ENCODE measurements at regions not wholly inside any gene's neighbourhood (a gene's known extent, or its start where the extent isn't known, plus 50 kb on each side); places are given as distances from the start of the nearest gene placed in this dataset.

DNA sequence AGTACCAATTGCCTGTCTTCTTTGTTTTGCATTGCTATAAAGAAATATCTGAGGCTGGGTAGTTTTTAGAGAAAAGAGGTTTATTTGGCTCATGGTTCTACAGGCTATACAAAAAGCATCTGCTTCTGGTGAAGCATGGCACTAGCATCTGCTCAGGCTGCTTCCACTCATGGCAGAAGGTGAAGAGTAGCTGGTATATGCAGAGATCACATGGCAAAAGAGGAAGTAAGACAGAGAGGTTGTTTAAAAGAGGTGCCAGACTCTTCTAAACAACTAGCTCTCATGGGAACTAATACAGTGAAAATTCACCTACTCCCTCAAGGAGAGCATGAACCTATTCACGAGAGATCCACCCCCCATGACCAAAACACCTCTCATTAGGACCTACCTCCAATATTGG lies 56.7 kb upstream of the GUCA2B start:
- Histone ChIP-seq H3K36me3 (ENCODE audit: control insufficient read depth in 4 of 4, insufficient read depth in 4 of 4, low read length in 3 of 4) (no peaks in the 10 kb centered on the region), H3K27me3 (replicated peaks in 2 of 5; ENCODE audit: control insufficient read depth in 4 of 5, insufficient read depth in 5 of 5, low read length in 4 of 5) (no peaks in the 10 kb centered on the region), H3K9me3 (ENCODE audit: control extremely low read depth in 1 of 5, control insufficient read depth in 4 of 5, insufficient read depth in 2 of 5, low read depth in 1 of 5, low read length in 4 of 5) (peaks cover 0 to 6% (median 4%) of the 10 kb centered on the region in 5 experiments), H3K27ac (ENCODE audit: insufficient read depth in 1 of 2, low read depth in 1 of 2, low read length in 2 of 2, poor library complexity in 1 of 2, severe bottlenecking in 2 of 2) (no peak overlapping the region), H3K4me3 (ENCODE audit: control insufficient read depth in 1 of 7, extremely low read depth in 1 of 7, insufficient read depth in 4 of 7, low read depth in 2 of 7, low read length in 6 of 7) (no peak overlapping the region), H3K4me1 (ENCODE audit: control extremely low read depth in 1 of 4, control insufficient read depth in 4 of 4, insufficient read depth in 4 of 4, low read length in 3 of 4) (no peaks in the 10 kb centered on the region)
- DNase-seq: peak in 2 of 3 donors; percentile 47 to 62
- WGBS (ENCODE audit: insufficient coverage): 60% methylated on average over 1 of the region's 1 CpG
- CTCF ChIA-PET: no interaction called here
- POLR2A ChIA-PET: no interaction called here

DNA sequence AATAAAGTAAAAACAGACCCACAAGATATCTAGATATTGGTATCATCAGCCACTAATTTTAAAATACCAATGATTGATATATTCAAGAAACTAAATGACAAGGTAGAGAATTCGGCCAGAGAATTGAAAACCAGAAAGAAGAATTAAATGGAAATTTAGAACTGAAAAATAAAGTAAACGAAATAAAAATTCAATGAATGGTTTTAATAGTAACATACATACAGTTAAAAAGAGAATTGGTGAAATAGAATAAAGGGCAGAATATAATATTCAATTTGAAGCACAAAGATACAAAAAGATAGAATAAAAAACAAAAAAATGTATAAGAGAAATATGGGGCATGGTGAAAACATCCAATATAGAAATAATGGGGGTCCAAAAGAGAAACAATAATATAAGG lies 64.0 kb upstream of the GUCA2B start:
- CTCF ChIA-PET: no interaction called here
- no CpG with 5 or more reads among the region's 2 CpGs for WGBS (ENCODE audit: insufficient coverage)
- POLR2A ChIA-PET: no interaction called here

GRCh38 chr1:42086146-42086545 lies 67.1 kb upstream of the GUCA2B start:
- ChIA-PET POLR2A (no interaction called here), CTCF (no interaction called here)
- Histone ChIP-seq H3K36me3 (ENCODE audit: control insufficient read depth in 4 of 4, insufficient read depth in 4 of 4, low read length in 3 of 4) (no peaks in the 10 kb centered on the region), H3K4me3 (ENCODE audit: control insufficient read depth in 1 of 7, extremely low read depth in 1 of 7, insufficient read depth in 4 of 7, low read depth in 2 of 7, low read length in 6 of 7) (no peak overlapping the region), H3K4me1 (ENCODE audit: control extremely low read depth in 1 of 4, control insufficient read depth in 4 of 4, insufficient read depth in 4 of 4, low read length in 3 of 4) (no peaks in the 10 kb centered on the region), H3K27me3 (replicated peaks in 2 of 5; ENCODE audit: control insufficient read depth in 4 of 5, insufficient read depth in 5 of 5, low read length in 4 of 5) (no peaks in the 10 kb centered on the region), H3K9me3 (ENCODE audit: control extremely low read depth in 1 of 5, control insufficient read depth in 4 of 5, insufficient read depth in 2 of 5, low read depth in 1 of 5, low read length in 4 of 5) (peaks cover 6 to 18% (median 8%) of the 10 kb centered on the region in 5 experiments), H3K27ac (ENCODE audit: insufficient read depth in 1 of 2, low read depth in 1 of 2, low read length in 2 of 2, poor library complexity in 1 of 2, severe bottlenecking in 2 of 2) (no peak overlapping the region)
- DNase-seq: no peak

More for the DNA sequence above, 64.0 kb upstream of the GUCA2B start:
- no peaks in the 10 kb centered on the region for H3K4me1 ChIP-seq (ENCODE audit: control extremely low read depth in 1 of 4, control insufficient read depth in 4 of 4, insufficient read depth in 4 of 4, low read length in 3 of 4)
- H3K27me3 ChIP-seq (replicated peaks in 2 of 5; ENCODE audit: control insufficient read depth in 4 of 5, insufficient read depth in 5 of 5, low read length in 4 of 5): no peaks in the 10 kb centered on the region
- peaks cover 7 to 21% (median 12%) of the 10 kb centered on the region in 5 experiments for H3K9me3 ChIP-seq (ENCODE audit: control extremely low read depth in 1 of 5, control insufficient read depth in 4 of 5, insufficient read depth in 2 of 5, low read depth in 1 of 5, low read length in 4 of 5)
- H3K36me3 ChIP-seq (ENCODE audit: control insufficient read depth in 4 of 4, insufficient read depth in 4 of 4, low read length in 3 of 4): no peaks in the 10 kb centered on the region
- DNase-seq: peak in 1 of 3 donors; percentile 2
- H3K27ac ChIP-seq (ENCODE audit: insufficient read depth in 1 of 2, low read depth in 1 of 2, low read length in 2 of 2, poor library complexity in 1 of 2, severe bottlenecking in 2 of 2): no peak overlapping the region
- H3K4me3 ChIP-seq (ENCODE audit: control insufficient read depth in 1 of 7, extremely low read depth in 1 of 7, insufficient read depth in 4 of 7, low read depth in 2 of 7, low read length in 6 of 7): no peak overlapping the region

- no peaks in the 10 kb centered on the region for H3K27me3 ChIP-seq (replicated peaks in 2 of 5; ENCODE audit: control insufficient read depth in 4 of 5, insufficient read depth in 5 of 5, low read length in 4 of 5)
- DNase-seq: no peak
- POLR2A ChIA-PET: no interaction called here
- CTCF ChIA-PET: no interaction called here
- H3K36me3 ChIP-seq (ENCODE audit: control insufficient read depth in 4 of 4, insufficient read depth in 4 of 4, low read length in 3 of 4): no peaks in the 10 kb centered on the region
- H3K9me3 ChIP-seq (ENCODE audit: control extremely low read depth in 1 of 5, control insufficient read depth in 4 of 5, insufficient read depth in 2 of 5, low read depth in 1 of 5, low read length in 4 of 5): peaks cover 6 to 18% (median 8%) of the 10 kb centered on the region in 5 experiments
- H3K27ac ChIP-seq (ENCODE audit: insufficient read depth in 1 of 2, low read depth in 1 of 2, low read length in 2 of 2, poor library complexity in 1 of 2, severe bottlenecking in 2 of 2): no peak overlapping the region
- WGBS (ENCODE audit: insufficient coverage): no CpG with 5 or more reads among the region's 1 CpG
- no peak overlapping the region for H3K4me3 ChIP-seq (ENCODE audit: control insufficient read depth in 1 of 7, extremely low read depth in 1 of 7, insufficient read depth in 4 of 7, low read depth in 2 of 7, low read length in 6 of 7)
- H3K4me1 ChIP-seq (ENCODE audit: control extremely low read depth in 1 of 4, control insufficient read depth in 4 of 4, insufficient read depth in 4 of 4, low read length in 3 of 4): no peaks in the 10 kb centered on the region
Measured at GRCh38 chr1:42085596-42085995, 67.6 kb upstream of the GUCA2B start.

DNA sequence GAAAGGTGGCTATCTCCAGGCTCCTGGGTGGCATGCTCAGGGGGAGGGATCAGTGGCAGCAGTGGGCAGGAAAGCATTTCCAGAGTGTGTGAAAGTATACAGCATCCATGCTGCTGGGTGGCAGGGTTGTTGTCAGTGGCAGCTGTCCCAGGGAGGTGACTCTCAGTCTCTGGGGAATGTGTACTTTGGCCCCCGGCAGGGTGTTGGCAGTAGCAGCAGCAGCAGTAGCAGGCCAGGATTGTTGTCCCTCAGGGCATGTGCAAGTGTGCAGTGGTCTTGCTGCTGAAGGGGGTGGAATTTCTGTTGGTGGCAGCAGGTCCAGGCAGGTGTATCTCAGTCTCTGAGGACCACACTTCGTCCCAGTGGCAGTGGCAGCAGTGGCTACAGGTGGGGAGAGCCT lies 71.7 kb upstream of the GUCA2B start:
- WGBS (ENCODE audit: insufficient coverage): 100% methylated on average over 2 of the region's 2 CpGs
- DNase-seq: no peak
- Histone ChIP-seq H3K27me3 (replicated peaks in 2 of 5; ENCODE audit: control insufficient read depth in 4 of 5, insufficient read depth in 5 of 5, low read length in 4 of 5) (no peaks in the 10 kb centered on the region), H3K9me3 (ENCODE audit: control extremely low read depth in 1 of 5, control insufficient read depth in 4 of 5, insufficient read depth in 2 of 5, low read depth in 1 of 5, low read length in 4 of 5) (peaks cover 0 to 10% (median 0%) of the 10 kb centered on the region in 5 experiments), H3K4me1 (ENCODE audit: control extremely low read depth in 1 of 4, control insufficient read depth in 4 of 4, insufficient read depth in 4 of 4, low read length in 3 of 4) (no peaks in the 10 kb centered on the region), H3K4me3 (ENCODE audit: control insufficient read depth in 1 of 7, extremely low read depth in 1 of 7, insufficient read depth in 4 of 7, low read depth in 2 of 7, low read length in 6 of 7) (no peak overlapping the region), H3K36me3 (ENCODE audit: control insufficient read depth in 4 of 4, insufficient read depth in 4 of 4, low read length in 3 of 4) (no peaks in the 10 kb centered on the region), H3K27ac (ENCODE audit: insufficient read depth in 1 of 2, low read depth in 1 of 2, low read length in 2 of 2, poor library complexity in 1 of 2, severe bottlenecking in 2 of 2) (no peak overlapping the region)
- ChIA-PET POLR2A (no interaction called here), CTCF (no interaction called here)

DNA sequence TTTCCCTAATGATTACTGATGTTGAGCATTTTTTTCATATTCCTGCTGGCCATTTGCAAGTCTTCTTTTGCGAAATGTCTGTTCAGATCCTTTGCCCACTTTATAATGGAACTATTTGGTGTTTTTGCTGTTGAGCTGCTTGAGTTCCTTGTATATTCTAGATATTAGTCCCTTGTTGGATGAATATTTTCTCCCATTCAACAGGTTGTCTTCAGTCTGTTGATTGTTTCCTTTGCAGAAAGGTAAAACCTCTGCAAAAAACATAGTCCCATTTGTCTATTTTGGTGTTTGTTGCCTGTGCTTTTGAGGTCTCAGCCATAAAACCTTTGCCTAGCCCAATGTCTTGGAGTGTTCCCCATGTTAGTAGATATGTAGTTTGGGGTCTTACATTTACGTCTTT lies 78.0 kb upstream of the GUCA2B start:
- POLR2A ChIA-PET: no interaction called here
- CTCF ChIA-PET: no interaction called here
- Histone ChIP-seq H3K27ac (ENCODE audit: insufficient read depth in 1 of 2, low read depth in 1 of 2, low read length in 2 of 2, poor library complexity in 1 of 2, severe bottlenecking in 2 of 2) (no peak overlapping the region), H3K9me3 (ENCODE audit: control extremely low read depth in 1 of 5, control insufficient read depth in 4 of 5, insufficient read depth in 2 of 5, low read depth in 1 of 5, low read length in 4 of 5) (peaks cover 0 to 7% (median 0%) of the 10 kb centered on the region in 5 experiments), H3K4me1 (ENCODE audit: control extremely low read depth in 1 of 4, control insufficient read depth in 4 of 4, insufficient read depth in 4 of 4, low read length in 3 of 4) (no peaks in the 10 kb centered on the region), H3K36me3 (ENCODE audit: control insufficient read depth in 4 of 4, insufficient read depth in 4 of 4, low read length in 3 of 4) (no peaks in the 10 kb centered on the region), H3K4me3 (ENCODE audit: control insufficient read depth in 1 of 7, extremely low read depth in 1 of 7, insufficient read depth in 4 of 7, low read depth in 2 of 7, low read length in 6 of 7) (no peak overlapping the region), H3K27me3 (replicated peaks in 2 of 5; ENCODE audit: control insufficient read depth in 4 of 5, insufficient read depth in 5 of 5, low read length in 4 of 5) (no peaks in the 10 kb centered on the region)
- DNase-seq: no peak
- 100% methylated on average over 1 of the region's 2 CpGs for WGBS (ENCODE audit: insufficient coverage)

GRCh38 chr1:42070996-42071395 lies 82.2 kb upstream of the GUCA2B start:
- Histone ChIP-seq H3K9me3 (ENCODE audit: control extremely low read depth in 1 of 5, control insufficient read depth in 4 of 5, insufficient read depth in 2 of 5, low read depth in 1 of 5, low read length in 4 of 5) (no peaks in the 10 kb centered on the region), H3K4me1 (ENCODE audit: control extremely low read depth in 1 of 4, control insufficient read depth in 4 of 4, insufficient read depth in 4 of 4, low read length in 3 of 4) (no peaks in the 10 kb centered on the region), H3K27me3 (replicated peaks in 2 of 5; ENCODE audit: control insufficient read depth in 4 of 5, insufficient read depth in 5 of 5, low read length in 4 of 5) (no peaks in the 10 kb centered on the region), H3K27ac (ENCODE audit: insufficient read depth in 1 of 2, low read depth in 1 of 2, low read length in 2 of 2, poor library complexity in 1 of 2, severe bottlenecking in 2 of 2) (no peak overlapping the region), H3K4me3 (ENCODE audit: control insufficient read depth in 1 of 7, extremely low read depth in 1 of 7, insufficient read depth in 4 of 7, low read depth in 2 of 7, low read length in 6 of 7) (no peak overlapping the region), H3K36me3 (ENCODE audit: control insufficient read depth in 4 of 4, insufficient read depth in 4 of 4, low read length in 3 of 4) (no peaks in the 10 kb centered on the region)
- ChIA-PET CTCF (no interaction called here), POLR2A (interaction anchor here (0.6 kb wide), 1 partner anchor 480 kb away, joined by 4 read pairs; no protein-coding TSS in a partner anchor)
- WGBS (ENCODE audit: insufficient coverage): no CpG with 5 or more reads among the region's 2 CpGs
- no peak for DNase-seq

Measured in common myeloid progenitor, CD34-positive (primary cell).